Caco-2 (cell line): ENCODE measurements at regions not wholly inside any gene's neighbourhood (a gene's known extent, or its start where the extent isn't known, plus 50 kb on each side); places are given as distances from the start of the nearest gene placed in this dataset.

ENCODE experiments used
- BruUV-seq: library from RNA; stranded (reverse); fragments of 400-500 nt; replicated peaks from 2 replicates; lab custom pipeline; 2021; lab: Mats Ljungman, UMichigan
- CTCF ChIA-PET: fragments of 300-600 bp; sonication (Branson Sonifier 250); formaldehyde crosslinking; loops from one replicate; lab custom pipeline; 2022; ENCODE audit warnings: antibody characterized with exemption; lab: Charles Lee
- POLR2A ChIA-PET: fragments of 300-600 bp; sonication (Branson Sonifier 250); formaldehyde crosslinking; loops from one replicate; lab custom pipeline; 2022; ENCODE audit warnings: antibody characterized with exemption; lab: Charles Lee
- DNase-seq, 2 experiments: peaks; one replicate each; pipeline versions ENCODE4 v3.0.0 to v3.0.0-alpha.2; 2020 to 2022
- H3K27me3 ChIP-seq: replicated peaks from 2 replicates; pipeline ENCODE4 v1.6.0; 2011; ENCODE audit warnings: low read length; ENCODE audit not compliant: control insufficient read depth, insufficient read depth
- H3K36me3 ChIP-seq: 2 replicates; pipeline ENCODE4 v1.5.1; 2011; ENCODE audit warnings: low read length; ENCODE audit not compliant: control insufficient read depth, insufficient read depth
- H3K4me1 ChIP-seq: fragments of 250-450 bp; sonication (Bioruptor Pico); 2 replicates; pipeline ENCODE4 v1.5.1; 2020; ENCODE audit warnings: mild to moderate bottlenecking
- H3K4me3 ChIP-seq: 2 replicates; pipeline ENCODE4 v1.5.1; 2011; ENCODE audit warnings: low read depth, mild to moderate bottlenecking, control low read depth, low read length
- H3K9me3 ChIP-seq: fragments of 250-450 bp; sonication (Bioruptor Pico); 2 replicates; pipeline ENCODE4 v1.5.1; 2020; ENCODE audit warnings: mild to moderate bottlenecking, moderate library complexity
- H3K27ac Mint-ChIP-seq: one replicate; pipeline ENCODE4 v1.8.0; 2022; ENCODE audit warnings: mixed read lengths; ENCODE audit not compliant: unreplicated experiment
- H3K27me3 Mint-ChIP-seq: one replicate; pipeline ENCODE4 v1.8.0; 2022; ENCODE audit warnings: mixed read lengths; ENCODE audit not compliant: insufficient read depth, unreplicated experiment
- H3K36me3 Mint-ChIP-seq: one replicate; pipeline ENCODE4 v1.8.0; 2022; ENCODE audit warnings: mild to moderate bottlenecking, mixed read lengths; ENCODE audit not compliant: insufficient read depth, unreplicated experiment
- H3K4me1 Mint-ChIP-seq: one replicate; pipeline ENCODE4 v1.8.0; 2022; ENCODE audit warnings: low read depth, mixed read lengths; ENCODE audit not compliant: unreplicated experiment
- H3K4me3 Mint-ChIP-seq: one replicate; pipeline ENCODE4 v1.8.0; 2022; ENCODE audit warnings: mild to moderate bottlenecking, moderate library complexity, mixed read lengths; ENCODE audit not compliant: unreplicated experiment
- H3K9me3 Mint-ChIP-seq: one replicate; pipeline ENCODE4 v1.8.0; 2022; ENCODE audit warnings: mixed read lengths; ENCODE audit not compliant: unreplicated experiment
- intact Hi-C: fragments of 100-400 bp; cut with micrococcal nuclease; formaldehyde crosslinking; loops from one replicate; pipeline ENCODE4 v1.10.0; 2022; ENCODE audit not compliant: unreplicated experiment
- TF ChIP-seq, protein P1 (sequence below), 2 experiments: fragments of 200-600 bp in 1 of 2; IDR thresholded peaks; 1 replicate in 1 of 2; 2 replicates in 1 of 2; pipeline versions ENCODE4 v1.5.1 to v1.8.0; 2011 to 2022; ENCODE audit warnings: antibody characterized with exemption in 1 of 2, control low read depth in 1 of 2, inconsistent platforms in 1 of 2, low read depth in 1 of 2, low read length in 1 of 2, mild to moderate bottlenecking in 1 of 2, moderate library complexity in 1 of 2; ENCODE audit not compliant: insufficient read depth in 1 of 2, severe bottlenecking in 1 of 2, unreplicated experiment in 1 of 2

GRCh38 chrX:10781847-10782530, 161.6 kb upstream of the MID1 start:
- Histone ChIP-seq H3K4me1 (no peaks in the 10 kb centered on the region), H3K9me3 (no peaks in the 10 kb centered on the region), H3K4me3 (no peak overlapping the region), H3K27me3 (no peaks in the 10 kb centered on the region), H3K36me3 (no peaks in the 10 kb centered on the region)
- no peak overlapping the region for H3K27ac Mint-ChIP-seq
- ChIA-PET CTCF (no interaction called here), POLR2A (no interaction called here)
- H3K27me3 Mint-ChIP-seq: no peaks in the 10 kb centered on the region
- intact Hi-C loops: no loop called here
- TF ChIP-seq, protein P1, sequence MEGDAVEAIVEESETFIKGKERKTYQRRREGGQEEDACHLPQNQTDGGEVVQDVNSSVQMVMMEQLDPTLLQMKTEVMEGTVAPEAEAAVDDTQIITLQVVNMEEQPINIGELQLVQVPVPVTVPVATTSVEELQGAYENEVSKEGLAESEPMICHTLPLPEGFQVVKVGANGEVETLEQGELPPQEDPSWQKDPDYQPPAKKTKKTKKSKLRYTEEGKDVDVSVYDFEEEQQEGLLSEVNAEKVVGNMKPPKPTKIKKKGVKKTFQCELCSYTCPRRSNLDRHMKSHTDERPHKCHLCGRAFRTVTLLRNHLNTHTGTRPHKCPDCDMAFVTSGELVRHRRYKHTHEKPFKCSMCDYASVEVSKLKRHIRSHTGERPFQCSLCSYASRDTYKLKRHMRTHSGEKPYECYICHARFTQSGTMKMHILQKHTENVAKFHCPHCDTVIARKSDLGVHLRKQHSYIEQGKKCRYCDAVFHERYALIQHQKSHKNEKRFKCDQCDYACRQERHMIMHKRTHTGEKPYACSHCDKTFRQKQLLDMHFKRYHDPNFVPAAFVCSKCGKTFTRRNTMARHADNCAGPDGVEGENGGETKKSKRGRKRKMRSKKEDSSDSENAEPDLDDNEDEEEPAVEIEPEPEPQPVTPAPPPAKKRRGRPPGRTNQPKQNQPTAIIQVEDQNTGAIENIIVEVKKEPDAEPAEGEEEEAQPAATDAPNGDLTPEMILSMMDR (IDR thresholded peaks at IDR 0.05; ENCODE audit: insufficient read depth in 1 of 2, low read depth in 1 of 2, low read length in 1 of 2, severe bottlenecking in 1 of 2, unreplicated experiment in 1 of 2): no peak
- no peaks in the 10 kb centered on the region for H3K9me3 Mint-ChIP-seq
- no peaks in the 10 kb centered on the region for H3K4me1 Mint-ChIP-seq
- no peak overlapping the region for H3K4me3 Mint-ChIP-seq
- H3K36me3 Mint-ChIP-seq: peaks cover 7% of the 10 kb centered on the region
- no peak for DNase-seq
- BruUV-seq: no TSS peak

DNA sequence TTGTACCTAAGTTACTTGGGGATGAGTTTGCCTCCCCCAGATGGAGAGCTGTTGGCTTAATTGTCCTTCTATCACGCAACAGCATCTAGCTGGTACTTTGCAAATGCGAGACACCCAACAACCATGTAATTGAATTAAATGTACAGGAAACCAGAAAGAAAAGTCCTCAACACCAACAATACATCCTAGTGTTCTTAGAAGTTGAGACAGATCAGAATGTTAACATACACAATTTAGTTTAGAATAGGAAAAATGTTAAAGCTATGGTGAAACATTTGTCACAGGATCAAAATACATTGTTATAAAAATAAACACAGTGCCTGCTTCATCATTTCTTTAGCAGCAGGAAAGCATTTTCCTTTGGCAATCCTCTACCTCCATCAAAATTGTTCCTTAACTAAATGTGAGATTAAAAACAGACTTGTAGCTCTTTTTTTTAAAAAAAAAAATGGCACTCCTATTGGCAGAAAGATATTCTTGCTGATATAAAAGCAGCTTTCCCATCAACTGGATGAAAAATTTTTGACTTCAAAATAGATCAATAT, 163.1 kb upstream of the MID1 start:
- Mint-ChIP-seq H3K4me1 (no peaks in the 10 kb centered on the region), H3K9me3 (no peaks in the 10 kb centered on the region), H3K36me3 (peaks cover 7% of the 10 kb centered on the region), H3K27me3 (no peaks in the 10 kb centered on the region), H3K27ac (no peak overlapping the region), H3K4me3 (no peak overlapping the region)
- H3K27me3 ChIP-seq: no peaks in the 10 kb centered on the region
- POLR2A ChIA-PET: no interaction called here
- H3K4me3 ChIP-seq: no peak overlapping the region
- CTCF ChIA-PET: no interaction called here
- intact Hi-C loops: no loop called here
- no peaks in the 10 kb centered on the region for H3K9me3 ChIP-seq
- no TSS peak for BruUV-seq
- no peaks in the 10 kb centered on the region for H3K4me1 ChIP-seq
- H3K36me3 ChIP-seq: no peaks in the 10 kb centered on the region
- TF ChIP-seq, protein P1 (IDR thresholded peaks at IDR 0.05; ENCODE audit: insufficient read depth in 1 of 2, low read depth in 1 of 2, low read length in 1 of 2, severe bottlenecking in 1 of 2, unreplicated experiment in 1 of 2): no peak
- DNase-seq: no peak

DNA sequence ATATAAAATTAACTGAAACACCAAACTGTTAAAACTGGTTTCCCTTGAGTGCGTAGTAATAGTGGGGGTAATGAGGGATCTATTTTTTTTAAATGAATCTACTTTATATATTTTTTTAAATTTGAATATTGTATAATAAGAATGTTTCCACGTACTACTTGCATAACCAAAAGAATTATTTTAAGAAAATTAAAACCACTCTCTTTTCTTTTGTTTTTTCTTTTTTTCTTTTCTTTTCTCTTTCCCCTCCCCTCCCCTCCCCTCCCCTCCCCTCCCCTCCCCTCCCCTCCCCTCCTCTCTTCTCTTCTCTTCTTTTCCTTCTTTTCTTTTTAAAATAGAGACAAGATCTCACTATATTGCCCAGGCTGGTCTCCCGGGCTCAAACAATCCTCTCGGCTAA, 166.9 kb upstream of the MID1 start:
- H3K27ac Mint-ChIP-seq: no peak overlapping the region
- no peaks in the 10 kb centered on the region for H3K4me1 ChIP-seq
- no peaks in the 10 kb centered on the region for H3K27me3 Mint-ChIP-seq
- H3K36me3 Mint-ChIP-seq: peaks cover 7% of the 10 kb centered on the region
- H3K4me3 Mint-ChIP-seq: no peak overlapping the region
- CTCF ChIA-PET: no interaction called here
- no peak for DNase-seq
- no peaks in the 10 kb centered on the region for H3K27me3 ChIP-seq
- H3K4me1 Mint-ChIP-seq: peaks cover 7% of the 10 kb centered on the region
- H3K36me3 ChIP-seq: no peaks in the 10 kb centered on the region
- no peaks in the 10 kb centered on the region for H3K9me3 Mint-ChIP-seq
- POLR2A ChIA-PET: no interaction called here
- intact Hi-C loops: no loop called here
- BruUV-seq: no TSS peak
- no peak overlapping the region for H3K4me3 ChIP-seq
- TF ChIP-seq, protein P1 (IDR thresholded peaks at IDR 0.05; ENCODE audit: insufficient read depth in 1 of 2, low read depth in 1 of 2, low read length in 1 of 2, severe bottlenecking in 1 of 2, unreplicated experiment in 1 of 2): no peak
- no peaks in the 10 kb centered on the region for H3K9me3 ChIP-seq
